WTC11 (cell line): ENCODE measurements at regions not wholly inside any gene's neighbourhood (a gene's known extent, or its start where the extent isn't known, plus 50 kb on each side); places are given as distances from the start of the nearest gene placed in this dataset.

Source experiments
- ATAC-seq: fragments of 200-7000 bp; cut with Tn5 transposase; 2 replicates; pipeline ENCODE4 v1.10.0; 2021; ENCODE audit warnings: mild to moderate bottlenecking, moderate library complexity
- CTCF ChIA-PET: fragments of 300-600 bp; sonication (Branson Sonifier 250); formaldehyde crosslinking; loops from one replicate; lab custom pipeline; 2021; ENCODE audit warnings: antibody characterized with exemption; lab: Charles Lee
- POLR2A ChIA-PET: fragments of 350-600 bp; sonication (Branson Sonifier 250); formaldehyde crosslinking; loops from one replicate; lab custom pipeline; 2021; ENCODE audit warnings: antibody characterized with exemption; lab: Charles Lee
- DNase-seq: peaks from one replicate; pipeline ENCODE4 v3.0.0; 2021; ENCODE audit warnings: low spot score
- H3K27ac Mint-ChIP-seq: 2 replicates; pipeline ENCODE4 v1.8.0; 2021; ENCODE audit warnings: mixed read lengths
- H3K27me3 Mint-ChIP-seq: 2 replicates; pipeline ENCODE4 v1.8.0; 2021; ENCODE audit warnings: low read depth, mild to moderate bottlenecking, moderate library complexity, mixed read lengths
- H3K36me3 Mint-ChIP-seq: 2 replicates; pipeline ENCODE4 v1.8.0; 2021; ENCODE audit warnings: mixed read lengths
- H3K4me1 Mint-ChIP-seq: 2 replicates; pipeline ENCODE4 v1.8.0; 2022; ENCODE audit warnings: mixed read lengths
- H3K4me3 Mint-ChIP-seq: 2 replicates; pipeline ENCODE4 v1.8.0; 2021; ENCODE audit warnings: mild to moderate bottlenecking, moderate library complexity, mixed read lengths
- H3K9me3 Mint-ChIP-seq: 2 replicates; pipeline ENCODE4 v1.8.0; 2021; ENCODE audit warnings: mixed read lengths
- AR ChIP-seq: fragments of 250-450 bp; sonication (Bioruptor Pico); IDR thresholded peaks from 2 replicates; pipeline ENCODE4 v1.9.0; 2021; ENCODE audit warnings: mild to moderate bottlenecking
- ARID4B ChIP-seq: sonication (generic); formaldehyde crosslinking; IDR thresholded peaks from 2 replicates; pipeline ENCODE4 v1.8.0; 2023; ENCODE audit warnings: missing genetic modification reagents, mild to moderate bottlenecking, borderline replicate concordance
- ATF3 ChIP-seq: sonication (generic); formaldehyde crosslinking; conservative IDR thresholded peaks from 2 replicates; pipeline ENCODE4 v1.8.1; 2022; ENCODE audit warnings: mild to moderate bottlenecking, missing genetic modification reagents
- CREM ChIP-seq: sonication (generic); formaldehyde crosslinking; IDR thresholded peaks from 2 replicates; pipeline ENCODE4 v1.8.1; 2022; ENCODE audit warnings: mild to moderate bottlenecking, missing genetic modification reagents, moderate library complexity
- EMX1 ChIP-seq: fragments of 250-450 bp; sonication (Bioruptor Pico); IDR thresholded peaks from 2 replicates; pipeline ENCODE4 v1.8.0; 2021; ENCODE audit warnings: mild to moderate bottlenecking
- ESRRA ChIP-seq: sonication (generic); formaldehyde crosslinking; IDR thresholded peaks from 2 replicates; pipeline ENCODE4 v1.8.1; 2022; ENCODE audit warnings: mild to moderate bottlenecking, missing genetic modification reagents, borderline replicate concordance
- HMGA2 ChIP-seq: fragments of 250-450 bp; sonication (Bioruptor Pico); IDR thresholded peaks from 2 replicates; pipeline ENCODE4 v1.4.0; 2021; ENCODE audit warnings: mild to moderate bottlenecking, moderate library complexity
- IRF1 ChIP-seq: sonication (generic); formaldehyde crosslinking; IDR thresholded peaks from 2 replicates; pipeline ENCODE4 v1.8.0; 2023; ENCODE audit warnings: missing genetic modification reagents
- JAZF1 ChIP-seq: fragments of 250-450 bp; sonication (Bioruptor Pico); IDR thresholded peaks from 2 replicates; pipeline ENCODE4 v1.9.0; 2021; ENCODE audit warnings: moderate library complexity, mild to moderate bottlenecking, inconsistent platforms
- KAT7 ChIP-seq: sonication (generic); formaldehyde crosslinking; IDR thresholded peaks from 2 replicates; pipeline ENCODE4 v1.8.1; 2023; ENCODE audit warnings: missing genetic modification reagents, mild to moderate bottlenecking, borderline replicate concordance
- NR1H2 ChIP-seq: sonication (generic); formaldehyde crosslinking; IDR thresholded peaks from 2 replicates; pipeline ENCODE4 v1.9.0; 2021; ENCODE audit warnings: mild to moderate bottlenecking, moderate library complexity, missing genetic modification reagents
- NR2C2 ChIP-seq: sonication (generic); formaldehyde crosslinking; IDR thresholded peaks from 2 replicates; pipeline ENCODE4 v1.8.0; 2022; ENCODE audit warnings: mild to moderate bottlenecking, missing genetic modification reagents
- OVOL2 ChIP-seq: fragments of 250-450 bp; sonication (Bioruptor Pico); IDR thresholded peaks from 2 replicates; pipeline ENCODE4 v1.9.0; 2021; ENCODE audit warnings: mild to moderate bottlenecking, borderline replicate concordance
- ZNF138 ChIP-seq: sonication (generic); formaldehyde crosslinking; conservative IDR thresholded peaks from 2 replicates; pipeline ENCODE4 v1.8.1; 2022; ENCODE audit warnings: mild to moderate bottlenecking, moderate library complexity, missing genetic modification reagents
- ZNF263 ChIP-seq: sonication (generic); formaldehyde crosslinking; IDR thresholded peaks from 2 replicates; pipeline ENCODE4 v1.8.1; 2022; ENCODE audit warnings: low read depth, mild to moderate bottlenecking, moderate library complexity, missing genetic modification reagents
- TF ChIP-seq, protein P1 (sequence below): sonication (generic); formaldehyde crosslinking; IDR thresholded peaks from 2 replicates; pipeline ENCODE4 v1.8.1; 2022; ENCODE audit warnings: low read depth, mild to moderate bottlenecking, moderate library complexity, missing genetic modification reagents, borderline replicate concordance
- TF ChIP-seq, protein P2 (sequence below): sonication (generic); formaldehyde crosslinking; IDR thresholded peaks from 2 replicates; pipeline ENCODE4 v1.8.0; 2023; ENCODE audit warnings: mild to moderate bottlenecking, missing genetic modification reagents
- TF ChIP-seq, protein P3 (sequence below): sonication (generic); formaldehyde crosslinking; IDR thresholded peaks from 2 replicates; pipeline ENCODE4 v1.8.1; 2023; ENCODE audit warnings: mild to moderate bottlenecking, missing genetic modification reagents
- TF ChIP-seq, protein P4 (sequence below): fragments of 200-600 bp; IDR thresholded peaks from 2 replicates; pipeline ENCODE4 v1.8.0; 2022; ENCODE audit warnings: antibody characterized with exemption

DNA sequence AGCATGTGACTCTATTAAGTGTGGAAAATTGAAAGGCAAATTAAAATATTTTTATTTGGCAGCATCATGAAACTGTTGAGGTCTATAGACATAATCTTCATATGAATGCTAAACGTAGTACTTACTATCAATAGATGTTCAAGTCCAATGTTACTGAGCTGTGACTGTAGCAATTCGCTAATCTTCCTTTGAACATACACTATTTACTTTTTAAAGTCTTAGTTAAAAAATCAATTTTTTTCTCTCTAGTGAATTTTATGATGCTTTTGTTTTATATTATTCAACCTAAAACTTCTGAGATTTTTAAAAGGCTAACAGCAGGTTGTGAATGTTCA lies 85.2 kb upstream of the ELOVL5 start:
- Mint-ChIP-seq H3K27me3 (no peaks in the 10 kb centered on the region), H3K9me3 (no peaks in the 10 kb centered on the region), H3K4me1 (no peaks in the 10 kb centered on the region), H3K36me3 (no peaks in the 10 kb centered on the region), H3K4me3 (no peak overlapping the region), H3K27ac (no peak overlapping the region)
- ChIA-PET POLR2A (no interaction called here), CTCF (interaction anchor here (0.8 kb wide), 1 partner anchor 264 kb away, joined by 3 read pairs; no protein-coding TSS in a partner anchor)
- TF ChIP-seq, protein P1, sequence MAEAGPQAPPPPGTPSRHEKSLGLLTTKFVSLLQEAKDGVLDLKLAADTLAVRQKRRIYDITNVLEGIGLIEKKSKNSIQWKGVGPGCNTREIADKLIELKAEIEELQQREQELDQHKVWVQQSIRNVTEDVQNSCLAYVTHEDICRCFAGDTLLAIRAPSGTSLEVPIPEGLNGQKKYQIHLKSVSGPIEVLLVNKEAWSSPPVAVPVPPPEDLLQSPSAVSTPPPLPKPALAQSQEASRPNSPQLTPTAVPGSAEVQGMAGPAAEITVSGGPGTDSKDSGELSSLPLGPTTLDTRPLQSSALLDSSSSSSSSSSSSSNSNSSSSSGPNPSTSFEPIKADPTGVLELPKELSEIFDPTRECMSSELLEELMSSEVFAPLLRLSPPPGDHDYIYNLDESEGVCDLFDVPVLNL (CRISPR knock-in tag), result no peak
- TF ChIP-seq, protein P2, sequence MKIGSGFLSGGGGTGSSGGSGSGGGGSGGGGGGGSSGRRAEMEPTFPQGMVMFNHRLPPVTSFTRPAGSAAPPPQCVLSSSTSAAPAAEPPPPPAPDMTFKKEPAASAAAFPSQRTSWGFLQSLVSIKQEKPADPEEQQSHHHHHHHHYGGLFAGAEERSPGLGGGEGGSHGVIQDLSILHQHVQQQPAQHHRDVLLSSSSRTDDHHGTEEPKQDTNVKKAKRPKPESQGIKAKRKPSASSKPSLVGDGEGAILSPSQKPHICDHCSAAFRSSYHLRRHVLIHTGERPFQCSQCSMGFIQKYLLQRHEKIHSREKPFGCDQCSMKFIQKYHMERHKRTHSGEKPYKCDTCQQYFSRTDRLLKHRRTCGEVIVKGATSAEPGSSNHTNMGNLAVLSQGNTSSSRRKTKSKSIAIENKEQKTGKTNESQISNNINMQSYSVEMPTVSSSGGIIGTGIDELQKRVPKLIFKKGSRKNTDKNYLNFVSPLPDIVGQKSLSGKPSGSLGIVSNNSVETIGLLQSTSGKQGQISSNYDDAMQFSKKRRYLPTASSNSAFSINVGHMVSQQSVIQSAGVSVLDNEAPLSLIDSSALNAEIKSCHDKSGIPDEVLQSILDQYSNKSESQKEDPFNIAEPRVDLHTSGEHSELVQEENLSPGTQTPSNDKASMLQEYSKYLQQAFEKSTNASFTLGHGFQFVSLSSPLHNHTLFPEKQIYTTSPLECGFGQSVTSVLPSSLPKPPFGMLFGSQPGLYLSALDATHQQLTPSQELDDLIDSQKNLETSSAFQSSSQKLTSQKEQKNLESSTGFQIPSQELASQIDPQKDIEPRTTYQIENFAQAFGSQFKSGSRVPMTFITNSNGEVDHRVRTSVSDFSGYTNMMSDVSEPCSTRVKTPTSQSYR (CRISPR knock-in tag), result no peak
- TF ChIP-seq EMX1 (CRISPR knock-in tag) (no peak), ARID4B (CRISPR knock-in tag) (no peak), ESRRA (no peak), IRF1 (CRISPR knock-in tag) (no peak), HMGA2 (CRISPR knock-in tag) (no peak), KAT7 (CRISPR knock-in tag) (no peak), NR1H2 (CRISPR knock-in tag) (no peak), AR (CRISPR knock-in tag) (no peak), ATF3 (no peak), CREM (CRISPR knock-in tag) (no peak), ZNF263 (CRISPR knock-in tag) (no peak), OVOL2 (no peak), ZNF138 (CRISPR knock-in tag) (no peak), NR2C2 (CRISPR knock-in tag) (no peak), JAZF1 (no peak)
- TF ChIP-seq, protein P3, sequence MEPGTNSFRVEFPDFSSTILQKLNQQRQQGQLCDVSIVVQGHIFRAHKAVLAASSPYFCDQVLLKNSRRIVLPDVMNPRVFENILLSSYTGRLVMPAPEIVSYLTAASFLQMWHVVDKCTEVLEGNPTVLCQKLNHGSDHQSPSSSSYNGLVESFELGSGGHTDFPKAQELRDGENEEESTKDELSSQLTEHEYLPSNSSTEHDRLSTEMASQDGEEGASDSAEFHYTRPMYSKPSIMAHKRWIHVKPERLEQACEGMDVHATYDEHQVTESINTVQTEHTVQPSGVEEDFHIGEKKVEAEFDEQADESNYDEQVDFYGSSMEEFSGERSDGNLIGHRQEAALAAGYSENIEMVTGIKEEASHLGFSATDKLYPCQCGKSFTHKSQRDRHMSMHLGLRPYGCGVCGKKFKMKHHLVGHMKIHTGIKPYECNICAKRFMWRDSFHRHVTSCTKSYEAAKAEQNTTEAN (CRISPR knock-in tag), result no peak
- TF ChIP-seq, protein P4, sequence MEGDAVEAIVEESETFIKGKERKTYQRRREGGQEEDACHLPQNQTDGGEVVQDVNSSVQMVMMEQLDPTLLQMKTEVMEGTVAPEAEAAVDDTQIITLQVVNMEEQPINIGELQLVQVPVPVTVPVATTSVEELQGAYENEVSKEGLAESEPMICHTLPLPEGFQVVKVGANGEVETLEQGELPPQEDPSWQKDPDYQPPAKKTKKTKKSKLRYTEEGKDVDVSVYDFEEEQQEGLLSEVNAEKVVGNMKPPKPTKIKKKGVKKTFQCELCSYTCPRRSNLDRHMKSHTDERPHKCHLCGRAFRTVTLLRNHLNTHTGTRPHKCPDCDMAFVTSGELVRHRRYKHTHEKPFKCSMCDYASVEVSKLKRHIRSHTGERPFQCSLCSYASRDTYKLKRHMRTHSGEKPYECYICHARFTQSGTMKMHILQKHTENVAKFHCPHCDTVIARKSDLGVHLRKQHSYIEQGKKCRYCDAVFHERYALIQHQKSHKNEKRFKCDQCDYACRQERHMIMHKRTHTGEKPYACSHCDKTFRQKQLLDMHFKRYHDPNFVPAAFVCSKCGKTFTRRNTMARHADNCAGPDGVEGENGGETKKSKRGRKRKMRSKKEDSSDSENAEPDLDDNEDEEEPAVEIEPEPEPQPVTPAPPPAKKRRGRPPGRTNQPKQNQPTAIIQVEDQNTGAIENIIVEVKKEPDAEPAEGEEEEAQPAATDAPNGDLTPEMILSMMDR, result no peak
- no peak for ATAC-seq
- no peak for DNase-seq
